K562 (cell line): ENCODE measurements at regions not wholly inside any gene's neighbourhood (a gene's known extent, or its start where the extent isn't known, plus 50 kb on each side); places are given as distances from the start of the nearest gene placed in this dataset.

ENCODE experiments used
- ATAC-seq: fragments of 200-7000 bp; cut with Tn5 transposase; 3 replicates; pipeline ENCODE4 v1.9.1; 2020; ENCODE audit warnings: moderate library complexity
- BruUV-seq: library from RNA; stranded (reverse); fragments of 400-500 nt; replicated peaks from 2 replicates; lab custom pipeline; 2021; lab: Mats Ljungman, UMichigan
- CTCF ChIA-PET: fragments of 300-600 bp; formaldehyde crosslinking; extraction: SDS; loops from one replicate; lab custom pipeline; 2021; ENCODE audit warnings: low intra/inter-chr PET ratio; lab: Yijun Ruan, JAX
- POLR2A ChIA-PET: fragments of 300-600, 350-650 bp; sonication (Branson Sonifier 250); formaldehyde crosslinking; extraction: SDS; loops from one replicate; lab custom pipeline; 2021; ENCODE audit warnings: antibody characterized with exemption, inconsistent platforms; lab: Yijun Ruan, JAX
- DNase-seq, 4 experiments: peaks; one replicate each; pipeline versions ENCODE4 v3.0.0 to v3.0.0-alpha.2; 2011 to 2018; ENCODE audit warnings: low spot score in 3 of 4, mixed read lengths in 3 of 4; ENCODE audit errors: extremely low read depth in 1 of 4
- FAIRE-seq: peaks from 2 replicates; lab custom pipeline; 2011; peaks lifted over from hg19 to GRCh38; lab: Jason Lieb, UNC
- H2AFZ ChIP-seq: 2 replicates; pipeline ENCODE4 v1.6.0; 2011; ENCODE audit warnings: low read depth, low read length, control low read depth, inconsistent platforms
- H3K27ac ChIP-seq: fragments of 200-600 bp; 3 replicates; pipeline ENCODE4 v1.8.0; 2011; ENCODE audit warnings: low read depth, mild to moderate bottlenecking, control low read depth, inconsistent platforms, low read length, moderate library complexity, mixed read lengths; ENCODE audit errors: extremely low read depth
- H3K27me3 ChIP-seq, 2 experiments: fragments of 300-600 bp in 1 of 2; 2 replicates in 1 of 2; 3 replicates in 1 of 2; pipeline versions ENCODE4 v1.6.0 to v1.8.0; 2011; ENCODE audit warnings: inconsistent platforms in 2 of 2, low read length in 2 of 2, mild to moderate bottlenecking in 1 of 2, mixed read lengths in 1 of 2, moderate library complexity in 1 of 2; ENCODE audit not compliant: control insufficient read depth in 2 of 2, insufficient read depth in 2 of 2
- H3K36me3 ChIP-seq: fragments of 300-600 bp; 3 replicates; pipeline ENCODE4 v1.8.0; 2011; ENCODE audit warnings: mild to moderate bottlenecking, low read length, inconsistent platforms; ENCODE audit not compliant: control insufficient read depth, insufficient read depth
- H3K4me1 ChIP-seq, 2 experiments: fragments of 200-600 bp in 1 of 2; replicated peaks in 1 of 2; 2 replicates in 1 of 2; 3 replicates in 1 of 2; pipeline versions ENCODE4 v1.5.1 to v1.8.0; 2011; ENCODE audit warnings: inconsistent platforms in 2 of 2, low read length in 2 of 2, mild to moderate bottlenecking in 1 of 2, mixed read lengths in 1 of 2, moderate library complexity in 1 of 2; ENCODE audit not compliant: control insufficient read depth in 2 of 2, insufficient read depth in 2 of 2
- H3K4me2 ChIP-seq: 2 replicates; pipeline ENCODE4 v1.6.1; 2011; ENCODE audit warnings: low read length, control low read depth, inconsistent platforms, mixed read lengths; ENCODE audit not compliant: insufficient read depth
- H3K4me3 ChIP-seq: fragments of 200-600 bp; sonication (generic), shearing (Covaris generic); 2 replicates; pipeline ENCODE4 v1.5.1; 2016; ENCODE audit warnings: control low read depth, inconsistent platforms
- H3K79me2 ChIP-seq: fragments of 200-600 bp; 3 replicates; pipeline ENCODE4 v1.8.0; 2011; ENCODE audit warnings: low read length, inconsistent platforms; ENCODE audit not compliant: control insufficient read depth, insufficient read depth
- H3K9ac ChIP-seq, 2 experiments: 2 replicates each; pipeline versions ENCODE4 v1.6.0 to v1.6.1; 2011; ENCODE audit warnings: low read depth in 2 of 2, low read length in 2 of 2, control low read depth in 1 of 2, inconsistent platforms in 1 of 2, mild to moderate bottlenecking in 1 of 2, mixed read lengths in 1 of 2; ENCODE audit not compliant: insufficient read depth in 1 of 2
- H3K9me1 ChIP-seq: one replicate; pipeline ENCODE4 v1.6.0; 2011; ENCODE audit warnings: inconsistent platforms, mild to moderate bottlenecking, low read length, moderate library complexity; ENCODE audit not compliant: control insufficient read depth, insufficient read depth
- H3K9me3 ChIP-seq: replicated peaks from 2 replicates; pipeline ENCODE4 v1.5.1; 2011; ENCODE audit warnings: low read depth, low read length, inconsistent platforms; ENCODE audit not compliant: control insufficient read depth, insufficient read depth
- H4K20me1 ChIP-seq: replicated peaks from 2 replicates; pipeline ENCODE4 v1.6.1; 2011; ENCODE audit warnings: low read length, inconsistent platforms, mixed read lengths; ENCODE audit not compliant: control insufficient read depth, insufficient read depth
- CCAR2 ChIP-seq: fragments of 200-400 bp; formaldehyde crosslinking; IDR thresholded peaks from 2 replicates; pipeline ENCODE4 v1.6.1; 2017; ENCODE audit warnings: mild to moderate bottlenecking, low read depth, low read length
- EP400 ChIP-seq: fragments of 450-650 bp; IDR thresholded peaks from 2 replicates; pipeline ENCODE4 v1.6.1; 2017; ENCODE audit warnings: antibody characterized with exemption, mild to moderate bottlenecking, moderate library complexity
- ETS2 ChIP-seq: IDR thresholded peaks from 2 replicates; pipeline ENCODE4 v1.6.1; 2016; ENCODE audit warnings: borderline replicate concordance, missing genetic modification characterization, mild to moderate bottlenecking, moderate library complexity, missing compliant biosample characterization; ENCODE audit not compliant: poor library complexity, severe bottlenecking
- MCM3 ChIP-seq: fragments of 450-650 bp; IDR thresholded peaks from 2 replicates; pipeline ENCODE4 v1.6.1; 2016
- MYBL2 ChIP-seq, 2 experiments: fragments of 450-650 bp in 1 of 2; sonication (generic) in 1 of 2; formaldehyde crosslinking in 1 of 2; IDR thresholded peaks; 2 replicates each; pipeline versions ENCODE4 v1.6.1 to v1.8.1; 2017 to 2022; ENCODE audit warnings: borderline replicate concordance in 1 of 2, inconsistent platforms in 1 of 2, low read depth in 1 of 2, mild to moderate bottlenecking in 1 of 2, missing genetic modification reagents in 1 of 2, moderate library complexity in 1 of 2
- NR3C1 ChIP-seq: sonication (generic); formaldehyde crosslinking; IDR thresholded peaks from 2 replicates; pipeline ENCODE4 v1.8.1; 2022; ENCODE audit warnings: missing genetic modification reagents
- OTX1 ChIP-seq: fragments of 450-650 bp; formaldehyde crosslinking; IDR thresholded peaks from 2 replicates; pipeline ENCODE4 v1.4.0; 2022; ENCODE audit warnings: mild to moderate bottlenecking
- RBM15 ChIP-seq: fragments of 200-400 bp; formaldehyde crosslinking; IDR thresholded peaks from 2 replicates; pipeline ENCODE4 v1.6.1; 2018; ENCODE audit warnings: mild to moderate bottlenecking, low read length, moderate library complexity; ENCODE audit not compliant: insufficient read depth
- SMARCB1 ChIP-seq: IDR thresholded peaks from 2 replicates; pipeline ENCODE4 v1.6.1; 2011; ENCODE audit warnings: improper control_type of control experiment, low read depth; ENCODE audit not compliant: insufficient read length
- SUPT5H ChIP-seq: fragments of 450-650 bp; IDR thresholded peaks from 2 replicates; pipeline ENCODE4 v1.6.1; 2016
- TAF9B ChIP-seq: fragments of 450-650 bp; IDR thresholded peaks from 2 replicates; pipeline ENCODE4 v1.6.1; 2018; ENCODE audit warnings: mild to moderate bottlenecking; ENCODE audit not compliant: partially characterized antibody
- ZBTB7A ChIP-seq: IDR thresholded peaks from 2 replicates; pipeline ENCODE4 v1.6.1; 2011; ENCODE audit warnings: low read depth, mild to moderate bottlenecking, low read length, moderate library complexity, borderline replicate concordance; ENCODE audit not compliant: control insufficient read depth
- ZNF224 ChIP-seq: sonication (generic); formaldehyde crosslinking; IDR thresholded peaks from 2 replicates; pipeline ENCODE4 v1.8.0; 2022; ENCODE audit warnings: mild to moderate bottlenecking, missing genetic modification reagents
- ZNF3 ChIP-seq: fragments of 250-450 bp; sonication (Bioruptor Pico); IDR thresholded peaks from 2 replicates; pipeline ENCODE4 v1.5.0; 2021; ENCODE audit warnings: mild to moderate bottlenecking, moderate library complexity
- ZNF584 ChIP-seq: fragments of 200-800 bp; sonication (Bioruptor generic); IDR thresholded peaks from 2 replicates; pipeline ENCODE4 v1.6.1; 2016; ENCODE audit warnings: low read depth, mild to moderate bottlenecking, missing genetic modification characterization, missing compliant biosample characterization
- ZNF589 ChIP-seq: fragments of 200-800 bp; sonication (Bioruptor generic); IDR thresholded peaks from 2 replicates; pipeline ENCODE4 v1.6.1; 2016; ENCODE audit warnings: low read depth, missing genetic modification characterization, missing compliant biosample characterization
- ZNF717 ChIP-seq: fragments of 250-450 bp; sonication (Bioruptor Pico); IDR thresholded peaks from 2 replicates; pipeline ENCODE4 v1.5.0; 2021
- ZNF75A ChIP-seq: fragments of 450-650 bp; formaldehyde crosslinking; IDR thresholded peaks from 2 replicates; pipeline ENCODE4 v1.4.0; 2020; ENCODE audit warnings: mild to moderate bottlenecking
- WGBS: fragments of 100-300 bp; shearing (Covaris generic); methylation state at CpG from one replicate; pipeline ENCODE4 v1.1.6; 2016; ENCODE audit warnings: low coverage, mixed read lengths; ENCODE audit not compliant: insufficient coverage; ENCODE audit errors: missing lambda C conversion rate; 5-methylcytosine and 5-hydroxymethylcytosine counted together
- in situ Hi-C: fragments of 300-500 bp; cut with MboI; formaldehyde crosslinking; loops from 4 replicates; pipeline ENCODE4 v1.15.0; 2018; ENCODE audit warnings: inconsistent platforms, mixed read lengths
- intact Hi-C: fragments of 100-400 bp; cut with micrococcal nuclease; formaldehyde crosslinking; loops from 2 replicates; pipeline ENCODE4 v1.14.2; 2022
- TF ChIP-seq, protein P1 (sequence below): fragments of 250-450 bp; sonication (Bioruptor Pico); IDR thresholded peaks from 2 replicates; pipeline ENCODE4 v1.4.0; 2020; ENCODE audit warnings: mild to moderate bottlenecking, moderate library complexity, borderline replicate concordance
- TF ChIP-seq, protein P2 (sequence below): fragments of 450-650 bp; IDR thresholded peaks from 2 replicates; pipeline ENCODE4 v1.6.1; 2017; ENCODE audit warnings: mild to moderate bottlenecking, moderate library complexity

DNA sequence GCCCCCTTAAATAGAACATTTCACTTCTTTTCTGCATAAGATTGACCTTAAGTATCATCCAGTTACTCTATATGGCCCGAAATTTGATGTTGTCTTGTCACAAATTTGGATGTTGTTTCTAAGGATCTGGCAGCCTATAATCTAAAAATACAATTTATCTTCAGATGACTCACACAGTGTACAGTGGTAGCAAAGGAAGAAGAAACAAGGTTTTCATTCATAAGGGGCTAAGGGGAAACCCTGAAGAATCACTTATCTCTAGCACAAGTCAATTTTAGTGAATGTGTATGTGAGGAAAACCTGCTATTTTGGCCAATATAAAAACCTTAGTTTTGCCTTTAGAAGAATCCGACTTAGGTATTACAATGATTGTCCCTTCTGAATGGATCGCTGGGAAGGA, 606.3 kb upstream of the LRFN5 start (continued):
- TF ChIP-seq ZNF224 (CRISPR knock-in tag) (no peak), ZBTB7A (no peak), SUPT5H (no peak), ZNF589 (CRISPR knock-in tag) (no peak)
- TF ChIP-seq, protein P1, sequence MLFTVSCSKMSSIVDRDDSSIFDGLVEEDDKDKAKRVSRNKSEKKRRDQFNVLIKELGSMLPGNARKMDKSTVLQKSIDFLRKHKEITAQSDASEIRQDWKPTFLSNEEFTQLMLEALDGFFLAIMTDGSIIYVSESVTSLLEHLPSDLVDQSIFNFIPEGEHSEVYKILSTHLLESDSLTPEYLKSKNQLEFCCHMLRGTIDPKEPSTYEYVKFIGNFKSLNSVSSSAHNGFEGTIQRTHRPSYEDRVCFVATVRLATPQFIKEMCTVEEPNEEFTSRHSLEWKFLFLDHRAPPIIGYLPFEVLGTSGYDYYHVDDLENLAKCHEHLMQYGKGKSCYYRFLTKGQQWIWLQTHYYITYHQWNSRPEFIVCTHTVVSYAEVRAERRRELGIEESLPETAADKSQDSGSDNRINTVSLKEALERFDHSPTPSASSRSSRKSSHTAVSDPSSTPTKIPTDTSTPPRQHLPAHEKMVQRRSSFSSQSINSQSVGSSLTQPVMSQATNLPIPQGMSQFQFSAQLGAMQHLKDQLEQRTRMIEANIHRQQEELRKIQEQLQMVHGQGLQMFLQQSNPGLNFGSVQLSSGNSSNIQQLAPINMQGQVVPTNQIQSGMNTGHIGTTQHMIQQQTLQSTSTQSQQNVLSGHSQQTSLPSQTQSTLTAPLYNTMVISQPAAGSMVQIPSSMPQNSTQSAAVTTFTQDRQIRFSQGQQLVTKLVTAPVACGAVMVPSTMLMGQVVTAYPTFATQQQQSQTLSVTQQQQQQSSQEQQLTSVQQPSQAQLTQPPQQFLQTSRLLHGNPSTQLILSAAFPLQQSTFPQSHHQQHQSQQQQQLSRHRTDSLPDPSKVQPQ (CRISPR knock-in tag) = no peak
- TF ChIP-seq, all 486 proteins: peak for 0

DNA sequence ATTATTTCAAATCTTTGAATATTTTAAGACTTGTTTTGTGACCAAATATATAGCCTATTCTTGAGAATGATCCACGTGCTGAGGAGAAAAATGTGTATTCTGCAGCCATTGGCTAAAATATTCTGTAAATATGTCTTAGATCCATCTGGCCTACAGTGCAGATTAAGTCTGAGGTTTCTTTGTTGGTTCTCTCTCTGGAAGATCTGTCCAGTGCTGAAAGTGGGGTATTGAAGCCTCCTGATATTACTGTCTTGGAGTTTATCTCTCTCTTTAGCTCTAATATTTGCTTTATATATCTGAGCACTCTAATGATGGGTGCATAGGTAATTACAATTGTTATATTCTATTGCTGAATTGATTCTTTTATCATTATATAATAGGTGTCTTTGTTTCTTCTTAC, 617.4 kb upstream of the LRFN5 start:
- in situ Hi-C loops (no loop called here), intact Hi-C loops (no loop called here)
- Histone ChIP-seq H3K27me3 (no peaks in the 10 kb centered on the region), H3K4me3 (no peak overlapping the region), H3K27ac (no peak overlapping the region), H3K9ac (no peak overlapping the region), H3K9me3 (no peaks in the 10 kb centered on the region), H2AFZ (no peak overlapping the region), H4K20me1 (no peaks in the 10 kb centered on the region), H3K4me2 (no peak overlapping the region), H3K36me3 (no peaks in the 10 kb centered on the region), H3K9me1 (no peaks in the 10 kb centered on the region), H3K79me2 (no peaks in the 10 kb centered on the region), H3K4me1 (no peaks in the 10 kb centered on the region)
- CTCF ChIA-PET = no interaction called here
- BruUV-seq = no TSS peak
- TF ChIP-seq ETS2 (no peak), ZNF75A (no peak), ZNF3 (CRISPR knock-in tag) (no peak), NR3C1 (CRISPR knock-in tag) (no peak), ZNF717 (no peak), MCM3 (no peak), EP400 (no peak), OTX1 (CRISPR knock-in tag) (no peak), RBM15 (no peak), TAF9B (no peak), MYBL2 (IDR thresholded peaks at IDR 0.05; ENCODE audit: low read depth) (no peak), MYBL2 (CRISPR knock-in tag; IDR thresholded peaks at IDR 0.05; ENCODE audit: borderline replicate concordance) (no peak), ZNF584 (no peak), SMARCB1 (no peak), CCAR2 (no peak)
- TF ChIP-seq, protein P2, sequence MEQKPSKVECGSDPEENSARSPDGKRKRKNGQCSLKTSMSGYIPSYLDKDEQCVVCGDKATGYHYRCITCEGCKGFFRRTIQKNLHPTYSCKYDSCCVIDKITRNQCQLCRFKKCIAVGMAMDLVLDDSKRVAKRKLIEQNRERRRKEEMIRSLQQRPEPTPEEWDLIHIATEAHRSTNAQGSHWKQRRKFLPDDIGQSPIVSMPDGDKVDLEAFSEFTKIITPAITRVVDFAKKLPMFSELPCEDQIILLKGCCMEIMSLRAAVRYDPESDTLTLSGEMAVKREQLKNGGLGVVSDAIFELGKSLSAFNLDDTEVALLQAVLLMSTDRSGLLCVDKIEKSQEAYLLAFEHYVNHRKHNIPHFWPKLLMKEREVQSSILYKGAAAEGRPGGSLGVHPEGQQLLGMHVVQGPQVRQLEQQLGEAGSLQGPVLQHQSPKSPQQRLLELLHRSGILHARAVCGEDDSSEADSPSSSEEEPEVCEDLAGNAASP = no peak
- FAIRE-seq (no peak), DNase-seq (no peak), ATAC-seq (no peak)
- POLR2A ChIA-PET = no interaction called here
- 0% methylated on average over 1 of the region's 1 CpG for WGBS
